ENCODE measurements at regions not wholly inside any gene's neighbourhood (a gene's known extent, or its start where the extent isn't known, plus 50 kb on each side); places are given as distances from the start of the nearest gene placed in this dataset.

- TF ChIP-seq NFIC (IDR thresholded peaks at IDR 0.05) (no peak), YY1 (IDR thresholded peaks at IDR 0.05; ENCODE audit: low read depth) (no peak), CEBPB (IDR thresholded peaks at IDR 0.05) (no peak), TCF12 (IDR thresholded peaks at IDR 0.05; ENCODE audit: low read depth) (no peak), TEAD4 (IDR thresholded peaks at IDR 0.05) (no peak), EGR1 (IDR thresholded peaks at IDR 0.05) (no peak), REST (IDR thresholded peaks at IDR 0.05; ENCODE audit: low read depth) (no peak), USF1 (IDR thresholded peaks at IDR 0.05) (no peak)
Observed at GRCh38 chr1:4467241-4467640, 187.2 kb upstream of the AJAP1 start.

Measured in Ishikawa (cell line).